ENCODE measurements at regions not wholly inside any gene's neighbourhood (a gene's known extent, or its start where the extent isn't known, plus 50 kb on each side); places are given as distances from the start of the nearest gene placed in this dataset.

- TF ChIP-seq POLR2AphosphoS5 (IDR thresholded peaks at IDR 0.05): no peak
- TF ChIP-seq POLR2A (IDR thresholded peaks at IDR 0.05): no peak
Observed at GRCh38 chr2:175393851-175394250, 212.3 kb upstream of the ATP5MC3 start.
